Panc1 (cell line): ENCODE measurements at regions not wholly inside any gene's neighbourhood (a gene's known extent, or its start where the extent isn't known, plus 50 kb on each side); places are given as distances from the start of the nearest gene placed in this dataset.

Experiments used
- ATAC-seq: fragments of 200-7000 bp; cut with Tn5 transposase; 2 replicates; pipeline ENCODE4 v1.9.1; 2020; ENCODE audit warnings: mild to moderate bottlenecking, moderate library complexity
- BruUV-seq: library from RNA; stranded (reverse); fragments of 400-500 nt; replicated peaks from 2 replicates; lab custom pipeline; 2021; lab: Mats Ljungman, UMichigan
- CTCF ChIA-PET: fragments of 300-600 bp; sonication (Branson Sonifier 250); formaldehyde crosslinking; loops from one replicate; lab custom pipeline; 2022; ENCODE audit warnings: antibody characterized with exemption; lab: Charles Lee
- POLR2A ChIA-PET: fragments of 300-600 bp; sonication (Branson Sonifier 250); formaldehyde crosslinking; loops from one replicate; lab custom pipeline; 2022; ENCODE audit warnings: antibody characterized with exemption; lab: Charles Lee
- DNase-seq: peaks from one replicate; pipeline ENCODE4 v3.0.0-alpha.2; 2010; ENCODE audit warnings: low read depth, low spot score
- H3K27ac ChIP-seq: 2 replicates; pipeline ENCODE4 v1.5.1; 2011; ENCODE audit warnings: mild to moderate bottlenecking, low read length, inconsistent platforms
- H3K27me3 ChIP-seq: fragments of 200-500 bp; sonication (Bioruptor generic); 2 replicates; pipeline ENCODE4 v1.6.0; 2014; ENCODE audit warnings: low read length, inconsistent platforms; ENCODE audit not compliant: control insufficient read depth, insufficient read depth
- H3K36me3 ChIP-seq: fragments of 200-500 bp; sonication (Bioruptor generic); 2 replicates; pipeline ENCODE4 v1.5.1; 2014; ENCODE audit warnings: inconsistent platforms, mild to moderate bottlenecking, low read length, moderate library complexity; ENCODE audit not compliant: control insufficient read depth, insufficient read depth
- H3K4me1 ChIP-seq: 2 replicates; pipeline ENCODE4 v1.5.1; 2011; ENCODE audit warnings: inconsistent platforms, mild to moderate bottlenecking, low read length, moderate library complexity; ENCODE audit not compliant: control insufficient read depth, insufficient read depth
- H3K4me3 ChIP-seq, 2 experiments: 2 replicates each; pipeline ENCODE4 v1.5.1; 2011 to 2012; ENCODE audit warnings: low read depth in 2 of 2, low read length in 2 of 2, mild to moderate bottlenecking in 2 of 2, inconsistent platforms in 1 of 2, moderate library complexity in 1 of 2
- H3K9me3 ChIP-seq: fragments of 200-500 bp; sonication (Bioruptor generic); 2 replicates; pipeline ENCODE4 v1.5.1; 2014; ENCODE audit warnings: low read depth, mild to moderate bottlenecking, inconsistent platforms, low read length, moderate library complexity; ENCODE audit not compliant: control insufficient read depth, insufficient read depth
- CTCF ChIP-seq: fragments of 450-650 bp; IDR thresholded peaks from 2 replicates; pipeline ENCODE4 v1.5.1; 2017; ENCODE audit warnings: mild to moderate bottlenecking
- POLR2AphosphoS5 ChIP-seq: IDR thresholded peaks from 2 replicates; pipeline ENCODE4 v1.6.1; 2012; ENCODE audit warnings: mild to moderate bottlenecking, low read depth, low read length, moderate library complexity
- SIN3A ChIP-seq: IDR thresholded peaks from 2 replicates; pipeline ENCODE4 v1.6.1; 2012; ENCODE audit warnings: low read depth, mild to moderate bottlenecking, low read length, moderate library complexity, borderline replicate concordance; ENCODE audit not compliant: insufficient read depth
- TCF7L2 ChIP-seq: IDR thresholded peaks from 2 replicates; pipeline ENCODE4 v1.6.1; 2011; ENCODE audit warnings: mild to moderate bottlenecking, low read depth, low read length, inconsistent platforms
- in situ Hi-C: cut with HindIII; loops from 2 replicates; pipeline ENCODE4 v1.10.0; 2016; ENCODE audit warnings: low sequenced_read_pairs, low pct_unique_long_range_greater_than_20kb
- intact Hi-C: fragments of 100-400 bp; cut with micrococcal nuclease; formaldehyde crosslinking; loops from one replicate; pipeline ENCODE4 v1.10.0; 2022; ENCODE audit not compliant: unreplicated experiment
- TF ChIP-seq, protein P1 (sequence below), 2 experiments: IDR thresholded peaks; 2 replicates each; pipeline ENCODE4 v1.6.1; 2011 to 2012; ENCODE audit warnings: low read depth in 2 of 2, control low read depth in 1 of 2, low read length in 1 of 2, mild to moderate bottlenecking in 1 of 2, moderate library complexity in 1 of 2; ENCODE audit not compliant: insufficient read depth in 1 of 2

DNA sequence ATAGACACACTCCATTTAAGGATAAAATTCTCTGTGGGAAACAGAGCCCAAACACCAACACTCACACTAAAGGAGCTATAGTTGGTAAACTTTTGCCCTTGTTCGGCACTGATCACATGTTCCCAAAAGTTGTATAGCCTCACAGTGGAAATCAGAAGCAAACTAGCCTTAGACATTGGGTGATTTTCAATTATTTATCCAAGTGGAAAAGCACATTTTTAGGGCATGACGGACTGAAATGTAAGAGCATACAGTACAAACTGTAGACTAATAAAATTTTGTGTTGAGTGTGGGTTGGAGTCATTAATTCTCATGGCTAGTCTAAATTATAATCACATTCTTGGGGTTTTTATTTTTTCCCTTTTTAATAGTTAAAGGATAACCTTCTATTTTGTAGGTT is 202.4 kb downstream of the MOXD1 start:
- BruUV-seq, result no TSS peak
- Histone ChIP-seq H3K27me3 (no peaks in the 10 kb centered on the region), H3K36me3 (no peaks in the 10 kb centered on the region), H3K4me3 (no peak overlapping the region), H3K9me3 (no peaks in the 10 kb centered on the region), H3K4me1 (no peaks in the 10 kb centered on the region), H3K27ac (no peak overlapping the region)
- intact Hi-C loops (no loop called here), in situ Hi-C loops (no loop called here)
- ATAC-seq (no peak), DNase-seq (no peak)
- CTCF ChIA-PET, result no interaction called here
- TF ChIP-seq TCF7L2, result no peak
- TF ChIP-seq, protein P1, sequence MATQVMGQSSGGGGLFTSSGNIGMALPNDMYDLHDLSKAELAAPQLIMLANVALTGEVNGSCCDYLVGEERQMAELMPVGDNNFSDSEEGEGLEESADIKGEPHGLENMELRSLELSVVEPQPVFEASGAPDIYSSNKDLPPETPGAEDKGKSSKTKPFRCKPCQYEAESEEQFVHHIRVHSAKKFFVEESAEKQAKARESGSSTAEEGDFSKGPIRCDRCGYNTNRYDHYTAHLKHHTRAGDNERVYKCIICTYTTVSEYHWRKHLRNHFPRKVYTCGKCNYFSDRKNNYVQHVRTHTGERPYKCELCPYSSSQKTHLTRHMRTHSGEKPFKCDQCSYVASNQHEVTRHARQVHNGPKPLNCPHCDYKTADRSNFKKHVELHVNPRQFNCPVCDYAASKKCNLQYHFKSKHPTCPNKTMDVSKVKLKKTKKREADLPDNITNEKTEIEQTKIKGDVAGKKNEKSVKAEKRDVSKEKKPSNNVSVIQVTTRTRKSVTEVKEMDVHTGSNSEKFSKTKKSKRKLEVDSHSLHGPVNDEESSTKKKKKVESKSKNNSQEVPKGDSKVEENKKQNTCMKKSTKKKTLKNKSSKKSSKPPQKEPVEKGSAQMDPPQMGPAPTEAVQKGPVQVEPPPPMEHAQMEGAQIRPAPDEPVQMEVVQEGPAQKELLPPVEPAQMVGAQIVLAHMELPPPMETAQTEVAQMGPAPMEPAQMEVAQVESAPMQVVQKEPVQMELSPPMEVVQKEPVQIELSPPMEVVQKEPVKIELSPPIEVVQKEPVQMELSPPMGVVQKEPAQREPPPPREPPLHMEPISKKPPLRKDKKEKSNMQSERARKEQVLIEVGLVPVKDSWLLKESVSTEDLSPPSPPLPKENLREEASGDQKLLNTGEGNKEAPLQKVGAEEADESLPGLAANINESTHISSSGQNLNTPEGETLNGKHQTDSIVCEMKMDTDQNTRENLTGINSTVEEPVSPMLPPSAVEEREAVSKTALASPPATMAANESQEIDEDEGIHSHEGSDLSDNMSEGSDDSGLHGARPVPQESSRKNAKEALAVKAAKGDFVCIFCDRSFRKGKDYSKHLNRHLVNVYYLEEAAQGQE (IDR thresholded peaks at IDR 0.05; ENCODE audit: insufficient read depth in 1 of 2, low read depth in 2 of 2, low read length in 1 of 2), result no peak
- no peak for TF ChIP-seq SIN3A
- no peak for TF ChIP-seq POLR2AphosphoS5
- TF ChIP-seq CTCF, result no peak
- POLR2A ChIA-PET, result no interaction called here

DNA sequence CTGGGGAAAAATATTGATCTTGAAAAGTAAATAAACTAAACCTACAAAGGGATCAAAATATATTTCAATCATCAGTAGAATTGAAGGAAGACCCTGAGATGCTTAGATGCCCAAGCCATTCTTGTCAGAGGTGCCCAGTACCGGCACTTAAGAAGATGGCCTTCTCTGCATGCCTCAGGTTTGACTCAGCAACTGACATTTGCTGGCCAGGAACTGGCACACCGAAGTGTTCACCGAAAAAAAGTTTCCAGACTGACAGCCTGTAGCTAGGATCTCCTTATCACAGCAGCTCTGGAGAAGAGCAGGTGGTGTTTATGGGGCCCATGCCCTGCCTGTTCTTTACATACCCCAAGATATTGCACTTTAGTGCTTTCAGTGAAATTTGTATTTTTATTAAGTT is 203.2 kb downstream of the MOXD1 start:
- no peak overlapping the region; the same call in 1 of the 2 replicates for H3K27ac ChIP-seq
- in situ Hi-C loops, result no loop called here
- CTCF ChIA-PET, result no interaction called here

More for the DNA sequence above, 203.2 kb downstream of the MOXD1 start:
- no peak for DNase-seq
- Histone ChIP-seq H3K4me1 (no peaks in the 10 kb centered on the region), H3K9me3 (no peaks in the 10 kb centered on the region), H3K4me3 (no peak overlapping the region), H3K27me3 (no peaks in the 10 kb centered on the region), H3K36me3 (no peaks in the 10 kb centered on the region)
- POLR2A ChIA-PET, result no interaction called here
- intact Hi-C loops, result no loop called here
- ATAC-seq, result no peak
- TF ChIP-seq POLR2AphosphoS5 (no peak), SIN3A (no peak), CTCF (no peak), TCF7L2 (no peak)
- TF ChIP-seq, protein P1 (IDR thresholded peaks at IDR 0.05; ENCODE audit: insufficient read depth in 1 of 2, low read depth in 2 of 2, low read length in 1 of 2), result no peak
- no TSS peak for BruUV-seq
